Gastroesophageal sphincter (tissue), 4 donors: ENCODE measurements at regions not wholly inside any gene's neighbourhood (a gene's known extent, or its start where the extent isn't known, plus 50 kb on each side); places are given as distances from the start of the nearest gene placed in this dataset.
"Not testable (repeated sequence)": the region's sequence is repeated elsewhere in the genome, so short reads cannot be mapped to it uniquely, and the experiment has no call there.

Experiments
- ATAC-seq: fragments of 150-250 bp; one replicate; pipeline ENCODE4 v1.9.1; 2016; ENCODE audit warnings: mild to moderate bottlenecking, moderate library complexity
- H3K27ac ChIP-seq, 4 donors: fragments of 200-600 bp; sonication (generic) in 3 of 4; 1 replicate in 3 of 4; 2 replicates in 1 of 4; pipeline ENCODE4 v1.5.1; 2016 to 2019
- H3K27me3 ChIP-seq: fragments of 200-600 bp; sonication (generic); one replicate; pipeline ENCODE4 v1.5.1; 2019
- H3K36me3 ChIP-seq, 2 donors: fragments of 200-600 bp; sonication (generic); one replicate each; pipeline ENCODE4 v1.5.1; 2019; ENCODE audit warnings: control low read depth in 1 of 2
- H3K4me1 ChIP-seq, 3 donors: fragments of 200-600 bp; sonication (generic); 1 replicate in 2 of 3; 2 replicates in 1 of 3; pipeline ENCODE4 v1.5.1; 2016 to 2019; ENCODE audit warnings: control low read depth in 2 of 3
- H3K4me3 ChIP-seq, 2 donors: fragments of 200-600 bp; sonication (generic); one replicate each; pipeline ENCODE4 v1.5.1; 2019; ENCODE audit warnings: mild to moderate bottlenecking in 1 of 2, moderate library complexity in 1 of 2
- H3K9me3 ChIP-seq, 3 donors: fragments of 200-600 bp; sonication (generic); one replicate each; pipeline ENCODE4 v1.5.1; 2017 to 2019; ENCODE audit warnings: control low read depth in 2 of 3
- EP300 ChIP-seq: sonication (generic); formaldehyde crosslinking; IDR thresholded peaks from one replicate; pipeline ENCODE4 v1.6.1; 2017; ENCODE audit warnings: antibody characterized with exemption, mild to moderate bottlenecking
- POLR2A ChIP-seq, 2 donors: fragments of 450-650 bp; IDR thresholded peaks; one replicate each; pipeline ENCODE4 v1.6.1; 2017; ENCODE audit warnings: antibody characterized with exemption in 2 of 2, mild to moderate bottlenecking in 2 of 2, moderate library complexity in 1 of 2
- POLR2AphosphoS5 ChIP-seq: sonication (generic); formaldehyde crosslinking; IDR thresholded peaks from one replicate; pipeline ENCODE4 v1.6.1; 2017; ENCODE audit warnings: antibody characterized with exemption
- WGBS, 2 donors: methylation state at CpG; one replicate each; pipeline ENCODE4 v1.1.5; 2018; ENCODE audit warnings: low coverage in 1 of 2; 5-methylcytosine and 5-hydroxymethylcytosine counted together
- TF ChIP-seq, protein P1 (sequence below), 4 experiments: fragments of 200-600 bp in 2 of 4; fragments of 450-650 bp in 2 of 4; sonication (generic) in 1 of 4; IDR thresholded peaks; one replicate each; pipeline ENCODE4 v1.5.1; 2017 to 2019; ENCODE audit warnings: antibody characterized with exemption in 4 of 4, mild to moderate bottlenecking in 2 of 4, moderate library complexity in 2 of 4

DNA sequence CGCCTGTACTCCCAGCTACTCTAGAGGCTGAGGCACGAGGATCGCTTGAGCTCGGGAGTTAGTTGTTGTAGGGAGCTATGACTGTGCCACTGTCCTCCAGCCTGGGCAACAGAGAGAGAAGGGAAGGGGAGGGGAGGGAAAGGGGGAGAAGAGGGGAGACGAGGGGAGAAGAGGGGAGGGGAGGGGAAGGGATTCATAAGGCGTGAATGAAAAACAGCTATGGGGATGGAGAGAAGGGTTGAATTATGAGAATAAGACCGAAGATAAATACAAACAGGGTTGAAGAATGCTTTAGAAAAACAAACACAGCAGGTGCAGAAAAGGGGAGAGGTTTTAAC is 106.0 kb downstream of the TRIM27 start:
- no peak overlapping the region for H3K4me3 ChIP-seq
- peaks cover 0 to 7% (median 0%) of the 10 kb centered on the region in 3 donors for H3K4me1 ChIP-seq
- TF ChIP-seq, protein P1, sequence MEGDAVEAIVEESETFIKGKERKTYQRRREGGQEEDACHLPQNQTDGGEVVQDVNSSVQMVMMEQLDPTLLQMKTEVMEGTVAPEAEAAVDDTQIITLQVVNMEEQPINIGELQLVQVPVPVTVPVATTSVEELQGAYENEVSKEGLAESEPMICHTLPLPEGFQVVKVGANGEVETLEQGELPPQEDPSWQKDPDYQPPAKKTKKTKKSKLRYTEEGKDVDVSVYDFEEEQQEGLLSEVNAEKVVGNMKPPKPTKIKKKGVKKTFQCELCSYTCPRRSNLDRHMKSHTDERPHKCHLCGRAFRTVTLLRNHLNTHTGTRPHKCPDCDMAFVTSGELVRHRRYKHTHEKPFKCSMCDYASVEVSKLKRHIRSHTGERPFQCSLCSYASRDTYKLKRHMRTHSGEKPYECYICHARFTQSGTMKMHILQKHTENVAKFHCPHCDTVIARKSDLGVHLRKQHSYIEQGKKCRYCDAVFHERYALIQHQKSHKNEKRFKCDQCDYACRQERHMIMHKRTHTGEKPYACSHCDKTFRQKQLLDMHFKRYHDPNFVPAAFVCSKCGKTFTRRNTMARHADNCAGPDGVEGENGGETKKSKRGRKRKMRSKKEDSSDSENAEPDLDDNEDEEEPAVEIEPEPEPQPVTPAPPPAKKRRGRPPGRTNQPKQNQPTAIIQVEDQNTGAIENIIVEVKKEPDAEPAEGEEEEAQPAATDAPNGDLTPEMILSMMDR (IDR thresholded peaks at IDR 0.05), result no peak
- TF ChIP-seq POLR2AphosphoS5 (no peak), EP300 (no peak), POLR2A (IDR thresholded peaks at IDR 0.05) (no peak)
- H3K27me3 ChIP-seq, result peaks cover 100% of the 10 kb centered on the region
- H3K9me3 ChIP-seq, result peaks cover 0 to 9% (median 0%) of the 10 kb centered on the region in 3 donors
- no peak for ATAC-seq
- no peaks in the 10 kb centered on the region for H3K36me3 ChIP-seq
- WGBS, 2 donors, result 7 to 10% methylated on average over 3 to 4 of the region's 7 CpGs
- no peak overlapping the region for H3K27ac ChIP-seq

DNA sequence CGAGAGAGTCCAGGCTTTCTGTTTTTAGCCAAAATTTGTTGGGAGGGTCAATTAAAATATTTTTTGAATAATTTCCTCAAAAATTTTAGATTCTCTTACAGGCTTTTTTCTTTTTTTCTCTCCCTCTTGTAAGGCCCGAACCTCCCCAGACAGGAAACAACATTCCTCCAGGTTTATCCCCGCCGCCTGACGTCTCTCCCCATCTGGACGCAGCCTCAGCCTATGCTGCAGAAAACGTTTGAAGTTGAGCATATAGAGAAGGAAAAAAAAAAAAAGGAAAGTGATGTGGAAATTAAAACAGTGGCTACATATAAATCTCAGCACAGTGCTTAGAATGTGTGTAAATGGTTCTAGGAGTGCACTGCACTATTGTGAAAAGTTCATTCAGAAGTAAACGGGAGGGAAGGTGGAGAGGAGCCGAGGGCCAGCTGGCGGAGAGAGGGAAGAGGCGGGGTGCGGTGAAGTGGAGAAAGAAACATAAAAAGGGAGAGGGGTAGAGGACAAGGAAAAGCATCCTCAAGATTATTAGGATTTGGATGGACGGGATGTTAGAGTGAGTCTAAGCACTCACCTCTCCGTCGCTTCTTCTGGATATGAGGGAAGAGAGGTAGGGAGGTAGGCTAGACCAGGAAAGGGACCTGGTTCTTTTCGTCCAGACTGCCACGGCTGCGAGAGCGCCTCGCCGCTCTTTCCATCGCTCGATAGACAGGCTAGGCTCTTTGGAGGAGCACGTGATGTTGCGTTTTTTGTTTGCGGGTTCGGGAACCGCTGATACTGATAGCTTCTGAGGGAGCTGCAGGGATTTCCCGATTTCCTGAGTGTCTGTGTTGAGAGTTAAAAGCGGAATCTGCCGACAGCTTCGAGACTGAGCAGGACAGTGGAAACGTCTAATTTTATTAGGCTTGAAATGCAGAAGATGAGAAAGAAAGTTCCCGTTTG is 98.7 kb downstream of the TRIM27 start:
- Histone ChIP-seq H3K4me3 (no peak overlapping the region), H3K27me3 (peaks cover 98% of the 10 kb centered on the region), H3K9me3 (peaks cover 0 to 9% (median 0%) of the 10 kb centered on the region in 3 donors), H3K4me1 (peaks cover 0 to 13% (median 3%) of the 10 kb centered on the region in 3 donors), H3K27ac (no peak overlapping the region), H3K36me3 (no peaks in the 10 kb centered on the region)
- 4 to 5% methylated on average over 21 to 25 of the region's 34 CpGs for WGBS, 2 donors
- TF ChIP-seq, protein P1 (IDR thresholded peaks at IDR 0.05), result no peak
- no peak for TF ChIP-seq EP300
- TF ChIP-seq POLR2A (IDR thresholded peaks at IDR 0.05), result no peak
- TF ChIP-seq POLR2AphosphoS5, result no peak
- ATAC-seq, result no peak

DNA sequence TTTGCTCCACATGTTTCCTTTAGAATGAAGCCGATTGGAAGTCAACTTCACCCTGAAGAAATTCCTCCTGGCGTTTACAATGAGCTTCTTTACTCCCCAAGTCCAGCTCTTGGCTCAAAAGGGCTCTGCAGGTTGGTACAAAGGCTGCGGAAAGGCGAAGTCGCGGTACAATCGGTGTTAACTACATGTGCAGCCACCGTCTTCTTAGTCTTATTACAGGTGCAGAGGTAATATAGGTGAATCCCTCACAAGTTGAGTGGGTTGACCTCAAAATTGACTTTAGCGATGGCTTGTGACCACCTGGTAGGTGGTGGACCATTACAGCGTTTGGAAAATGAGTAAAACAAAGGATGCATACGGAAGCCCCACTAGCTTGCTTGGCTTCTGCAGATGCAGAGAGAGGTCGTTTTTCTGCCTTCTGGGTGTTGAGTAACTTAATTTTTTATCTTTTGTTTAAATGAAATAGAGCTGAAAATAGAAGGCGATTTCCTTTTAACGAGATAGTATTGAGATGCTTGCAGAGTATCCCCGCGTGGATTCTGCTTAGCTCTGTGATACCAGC is 98.0 kb downstream of the TRIM27 start:
- H3K27me3 ChIP-seq, result peaks cover 96% of the 10 kb centered on the region
- no peak overlapping the region for H3K4me3 ChIP-seq
- ATAC-seq, result no peak
- no peak for TF ChIP-seq EP300
- no peak for TF ChIP-seq POLR2A (IDR thresholded peaks at IDR 0.05)
- TF ChIP-seq POLR2AphosphoS5, result no peak
- TF ChIP-seq, protein P1 (IDR thresholded peaks at IDR 0.05), result no peak
- H3K27ac ChIP-seq, result no peak overlapping the region
- peaks cover 0 to 13% (median 3%) of the 10 kb centered on the region in 3 donors for H3K4me1 ChIP-seq
- WGBS, 2 donors, result 10% methylated on average over 14 to 15 of the region's 16 CpGs
- no peaks in the 10 kb centered on the region for H3K36me3 ChIP-seq
- H3K9me3 ChIP-seq, result peaks cover 0 to 9% (median 0%) of the 10 kb centered on the region in 3 donors

DNA sequence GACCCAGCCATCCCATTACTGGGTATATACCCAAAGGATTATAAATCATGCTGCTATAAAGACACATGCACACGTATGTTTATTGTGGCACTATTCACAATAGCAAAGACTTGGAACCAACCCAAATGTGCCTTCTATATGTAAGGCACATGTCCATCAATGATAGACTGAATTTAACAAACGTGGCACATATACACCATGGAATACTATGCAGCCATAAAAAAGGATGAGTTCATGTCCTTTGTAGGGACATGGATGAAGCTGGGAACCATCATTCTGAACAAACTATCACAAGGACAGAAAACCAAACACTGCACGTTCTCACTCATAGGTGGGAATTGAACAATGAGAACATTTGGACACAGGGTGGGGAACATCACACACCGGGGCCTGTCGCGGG is 92.1 kb downstream of the TRIM27 start:
- H3K36me3 ChIP-seq, H3K9me3 ChIP-seq, H3K27ac ChIP-seq, H3K4me1 ChIP-seq, ATAC-seq, H3K4me3 ChIP-seq: not testable (repeated sequence)
- H3K27me3 ChIP-seq, result peaks cover 80% of the 10 kb centered on the region
- WGBS, 2 donors, result 86% methylated on average over 6 of the region's 6 CpGs; no CpG with 5 or more reads in 1 of the 2 donors

DNA sequence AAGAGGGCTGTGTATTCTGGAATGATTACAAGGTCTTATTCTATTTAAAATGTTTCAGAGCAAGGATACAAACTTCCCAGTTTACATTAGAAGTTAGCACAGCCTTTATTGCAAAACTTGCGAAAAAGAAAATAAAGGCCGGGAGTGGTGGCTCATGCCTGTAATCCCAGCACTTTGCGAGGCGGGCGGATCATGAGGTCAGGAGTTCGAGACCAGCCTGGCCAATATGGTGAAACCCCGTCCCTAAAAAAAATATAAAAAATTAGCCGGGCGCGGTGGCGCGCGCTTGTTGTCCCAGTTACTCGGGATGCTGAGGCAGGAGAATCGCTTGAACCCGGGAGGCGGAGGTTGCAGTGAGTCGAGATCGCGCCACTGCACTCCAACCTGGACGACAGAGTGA is 87.1 kb downstream of the TRIM27 start:
- H3K4me3 ChIP-seq, ATAC-seq: not testable (repeated sequence)
- 32 to 57% methylated on average over 5 to 21 of the region's 21 CpGs for WGBS, 2 donors

DNA sequence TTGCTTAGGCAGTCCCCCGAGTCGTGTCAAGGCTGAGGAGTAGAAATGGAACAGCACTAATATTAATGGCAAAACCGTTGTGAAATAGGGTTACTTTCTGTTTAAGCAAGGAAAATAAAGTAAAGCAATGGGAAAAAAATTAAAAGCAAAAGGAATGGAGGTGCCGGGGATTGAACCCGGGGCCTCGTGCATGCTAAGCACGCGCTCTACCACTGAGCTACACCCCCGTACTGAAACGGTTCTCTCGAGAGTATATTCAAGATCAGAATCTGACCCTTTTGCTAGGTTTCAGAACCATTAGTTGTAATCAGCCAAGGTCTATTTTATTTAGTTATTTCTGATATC is 85.5 kb downstream of the TRIM27 start:
- Histone ChIP-seq H3K27me3 (peaks cover 41% of the 10 kb centered on the region), H3K4me1 (peaks cover 0 to 23% (median 7%) of the 10 kb centered on the region in 3 donors), H3K4me3 (peak overlapping the region; percentile 63 to 93), H3K36me3 (no peaks in the 10 kb centered on the region), H3K27ac (peak overlapping the region; percentile 55 to 80 (median 76)), H3K9me3 (no peaks in the 10 kb centered on the region)
- 0 to 1% methylated on average over 9 to 11 of the region's 11 CpGs for WGBS, 2 donors
- TF ChIP-seq EP300, result no peak
- TF ChIP-seq POLR2AphosphoS5, result no peak
- TF ChIP-seq, protein P1 (IDR thresholded peaks at IDR 0.05), result no peak
- no peak for TF ChIP-seq POLR2A (IDR thresholded peaks at IDR 0.05)
- ATAC-seq, result peak; percentile 78

More for the DNA sequence above, 87.1 kb downstream of the TRIM27 start:
- peaks cover 0 to 23% (median 7%) of the 10 kb centered on the region in 3 donors for H3K4me1 ChIP-seq
- H3K36me3 ChIP-seq, H3K27ac ChIP-seq, H3K9me3 ChIP-seq: not testable (repeated sequence)
- H3K27me3 ChIP-seq, result peaks cover 45% of the 10 kb centered on the region
